Panc1 (cell line): ENCODE measurements at regions not wholly inside any gene's neighbourhood (a gene's known extent, or its start where the extent isn't known, plus 50 kb on each side); places are given as distances from the start of the nearest gene placed in this dataset.
"Not testable (repeated sequence)": the region's sequence is repeated elsewhere in the genome, so short reads cannot be mapped to it uniquely, and the experiment has no call there.

Experiments
- ATAC-seq: fragments of 200-7000 bp; cut with Tn5 transposase; 2 replicates; pipeline ENCODE4 v1.9.1; 2020; ENCODE audit warnings: mild to moderate bottlenecking, moderate library complexity
- BruUV-seq: library from RNA; stranded (reverse); fragments of 400-500 nt; replicated peaks from 2 replicates; lab custom pipeline; 2021; lab: Mats Ljungman, UMichigan
- CTCF ChIA-PET: fragments of 300-600 bp; sonication (Branson Sonifier 250); formaldehyde crosslinking; loops from one replicate; lab custom pipeline; 2022; ENCODE audit warnings: antibody characterized with exemption; lab: Charles Lee
- POLR2A ChIA-PET: fragments of 300-600 bp; sonication (Branson Sonifier 250); formaldehyde crosslinking; loops from one replicate; lab custom pipeline; 2022; ENCODE audit warnings: antibody characterized with exemption; lab: Charles Lee
- DNase-seq: peaks from one replicate; pipeline ENCODE4 v3.0.0-alpha.2; 2010; ENCODE audit warnings: low read depth, low spot score
- H3K27ac ChIP-seq: 2 replicates; pipeline ENCODE4 v1.5.1; 2011; ENCODE audit warnings: mild to moderate bottlenecking, low read length, inconsistent platforms
- H3K27me3 ChIP-seq: fragments of 200-500 bp; sonication (Bioruptor generic); 2 replicates; pipeline ENCODE4 v1.6.0; 2014; ENCODE audit warnings: low read length, inconsistent platforms; ENCODE audit not compliant: control insufficient read depth, insufficient read depth
- H3K36me3 ChIP-seq: fragments of 200-500 bp; sonication (Bioruptor generic); 2 replicates; pipeline ENCODE4 v1.5.1; 2014; ENCODE audit warnings: inconsistent platforms, mild to moderate bottlenecking, low read length, moderate library complexity; ENCODE audit not compliant: control insufficient read depth, insufficient read depth
- H3K4me1 ChIP-seq: 2 replicates; pipeline ENCODE4 v1.5.1; 2011; ENCODE audit warnings: inconsistent platforms, mild to moderate bottlenecking, low read length, moderate library complexity; ENCODE audit not compliant: control insufficient read depth, insufficient read depth
- H3K4me3 ChIP-seq, 2 experiments: 2 replicates each; pipeline ENCODE4 v1.5.1; 2011 to 2012; ENCODE audit warnings: low read depth in 2 of 2, low read length in 2 of 2, mild to moderate bottlenecking in 2 of 2, inconsistent platforms in 1 of 2, moderate library complexity in 1 of 2
- H3K9me3 ChIP-seq: fragments of 200-500 bp; sonication (Bioruptor generic); 2 replicates; pipeline ENCODE4 v1.5.1; 2014; ENCODE audit warnings: low read depth, mild to moderate bottlenecking, inconsistent platforms, low read length, moderate library complexity; ENCODE audit not compliant: control insufficient read depth, insufficient read depth
- in situ Hi-C: cut with HindIII; loops from 2 replicates; pipeline ENCODE4 v1.10.0; 2016; ENCODE audit warnings: low sequenced_read_pairs, low pct_unique_long_range_greater_than_20kb
- intact Hi-C: fragments of 100-400 bp; cut with micrococcal nuclease; formaldehyde crosslinking; loops from one replicate; pipeline ENCODE4 v1.10.0; 2022; ENCODE audit not compliant: unreplicated experiment

GRCh38 chr9:66738418-66738817 is 162.1 kb upstream of the ZNF658 start:
- H3K27me3 ChIP-seq, H3K4me3 ChIP-seq, in situ Hi-C loops, H3K9me3 ChIP-seq, intact Hi-C loops, H3K36me3 ChIP-seq, BruUV-seq, H3K4me1 ChIP-seq, H3K27ac ChIP-seq, CTCF ChIA-PET, POLR2A ChIA-PET, ATAC-seq, DNase-seq: not testable (repeated sequence)

- H3K4me3 ChIP-seq, intact Hi-C loops, CTCF ChIA-PET, ATAC-seq, in situ Hi-C loops, DNase-seq, H3K9me3 ChIP-seq, BruUV-seq, H3K36me3 ChIP-seq, H3K27ac ChIP-seq, H3K4me1 ChIP-seq, POLR2A ChIA-PET, H3K27me3 ChIP-seq: not testable (repeated sequence)
Measured at GRCh38 chr9:66740136-66740535, 160.4 kb upstream of the ZNF658 start.

- H3K4me1 ChIP-seq, H3K27ac ChIP-seq, in situ Hi-C loops, intact Hi-C loops, CTCF ChIA-PET, POLR2A ChIA-PET, H3K9me3 ChIP-seq, H3K36me3 ChIP-seq, BruUV-seq, DNase-seq, H3K27me3 ChIP-seq, ATAC-seq, H3K4me3 ChIP-seq: not testable (repeated sequence)
Measured at GRCh38 chr9:66745846-66746245, 154.7 kb upstream of the ZNF658 start.

GRCh38 chr9:66752324-66752923 is 148.1 kb upstream of the ZNF658 start:
- POLR2A ChIA-PET, ATAC-seq, H3K27me3 ChIP-seq, H3K27ac ChIP-seq, DNase-seq, intact Hi-C loops, H3K9me3 ChIP-seq, CTCF ChIA-PET, in situ Hi-C loops, H3K4me3 ChIP-seq, H3K4me1 ChIP-seq, H3K36me3 ChIP-seq, BruUV-seq: not testable (repeated sequence)

GRCh38 chr9:66759825-66760492 is 140.6 kb upstream of the ZNF658 start:
- DNase-seq, CTCF ChIA-PET, H3K27me3 ChIP-seq, BruUV-seq, H3K36me3 ChIP-seq, H3K4me3 ChIP-seq, ATAC-seq, H3K4me1 ChIP-seq, POLR2A ChIA-PET, in situ Hi-C loops, intact Hi-C loops, H3K9me3 ChIP-seq, H3K27ac ChIP-seq: not testable (repeated sequence)

GRCh38 chr9:66764799-66765493 is 135.6 kb upstream of the ZNF658 start:
- CTCF ChIA-PET, H3K36me3 ChIP-seq, H3K27me3 ChIP-seq, H3K9me3 ChIP-seq, ATAC-seq, BruUV-seq, in situ Hi-C loops, POLR2A ChIA-PET, DNase-seq, intact Hi-C loops, H3K4me1 ChIP-seq, H3K27ac ChIP-seq, H3K4me3 ChIP-seq: not testable (repeated sequence)

GRCh38 chr9:66765531-66765930 is 135.0 kb upstream of the ZNF658 start:
- CTCF ChIA-PET, H3K36me3 ChIP-seq, in situ Hi-C loops, BruUV-seq, DNase-seq, POLR2A ChIA-PET, ATAC-seq, H3K4me1 ChIP-seq, H3K27ac ChIP-seq, H3K9me3 ChIP-seq, H3K4me3 ChIP-seq, H3K27me3 ChIP-seq, intact Hi-C loops: not testable (repeated sequence)
